ENCODE measurements at regions not wholly inside any gene's neighbourhood (a gene's known extent, or its start where the extent isn't known, plus 50 kb on each side); places are given as distances from the start of the nearest gene placed in this dataset.
A peak's percentile ranks its signal among the peaks of the same experiment; 100 is the strongest.

DNA sequence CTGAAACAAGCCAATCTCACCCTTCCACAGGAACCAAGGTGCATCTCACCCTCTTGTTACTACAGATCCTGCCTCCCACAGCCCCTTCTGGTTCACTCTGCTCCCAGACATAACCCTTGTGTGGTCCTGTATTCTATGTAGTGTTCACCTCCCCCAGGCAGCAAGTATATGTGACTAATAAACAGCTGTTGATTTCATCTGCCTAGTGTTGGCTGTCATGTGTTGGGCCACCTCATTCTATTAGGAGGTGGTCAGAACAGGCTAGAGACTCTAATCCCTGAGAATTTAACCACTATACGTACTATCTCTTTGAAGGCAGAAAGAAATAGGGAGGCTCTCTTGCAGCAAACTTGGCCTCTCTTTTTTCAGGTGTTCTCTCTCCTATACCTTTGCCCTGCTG lies 134.3 kb upstream of the RPL34 start:
- Mint-ChIP-seq H3K27ac (no peak overlapping the region), H3K4me3 (no peak overlapping the region), H3K9me3 (ENCODE audit: insufficient read depth) (no peaks in the 10 kb centered on the region), H3K27me3 (ENCODE audit: low read depth) (no peaks in the 10 kb centered on the region), H3K36me3 (ENCODE audit: low read depth) (peaks cover 2% of the 10 kb centered on the region), H3K4me1 (ENCODE audit: low read depth) (peaks cover 35% of the 10 kb centered on the region)
- ChIA-PET CTCF (interaction anchor here (0.9 to 1.6 kb wide), 3 partner anchors 19 to 456 kb away, joined by 4 read pairs; no protein-coding TSS in a partner anchor), POLR2A (no interaction called here)
- ATAC-seq (no peak), DNase-seq (no peak)

DNA sequence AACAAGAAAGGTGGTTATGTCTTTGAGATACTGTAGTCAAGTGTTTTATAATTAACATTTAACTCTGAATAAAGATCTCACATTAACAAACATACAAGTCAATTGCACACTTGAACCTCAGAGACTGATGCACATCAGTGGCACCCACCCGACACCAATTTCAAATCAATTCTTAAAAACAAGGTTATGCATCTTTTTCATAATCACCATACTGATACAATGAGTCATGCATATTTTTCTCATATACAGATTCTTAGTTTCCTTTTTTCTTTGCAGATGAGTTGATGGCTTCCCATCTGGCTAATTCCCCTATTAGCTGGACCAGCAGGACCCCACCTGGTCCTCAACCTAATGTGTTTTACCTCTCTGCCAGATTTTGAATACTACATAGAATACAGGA lies 136.2 kb upstream of the RPL34 start:
- POLR2A ChIA-PET = interaction anchor here (0.7 kb wide), 1 partner anchor 285 kb away, joined by 3 read pairs; no protein-coding TSS in a partner anchor
- Mint-ChIP-seq H3K27me3 (ENCODE audit: low read depth) (no peaks in the 10 kb centered on the region), H3K36me3 (ENCODE audit: low read depth) (peaks cover 2% of the 10 kb centered on the region), H3K4me3 (peak overlapping the region; percentile 54), H3K4me1 (ENCODE audit: low read depth) (peaks cover 35% of the 10 kb centered on the region), H3K27ac (peak overlapping the region; percentile 28), H3K9me3 (ENCODE audit: insufficient read depth) (no peaks in the 10 kb centered on the region)
- DNase-seq = no peak
- CTCF ChIA-PET = interaction anchor here (1.3 to 2.2 kb wide), 3 partner anchors 88 to 465 kb away, joined by 3 to 10 read pairs (median 5); no protein-coding TSS in a partner anchor
- no peak for ATAC-seq

DNA sequence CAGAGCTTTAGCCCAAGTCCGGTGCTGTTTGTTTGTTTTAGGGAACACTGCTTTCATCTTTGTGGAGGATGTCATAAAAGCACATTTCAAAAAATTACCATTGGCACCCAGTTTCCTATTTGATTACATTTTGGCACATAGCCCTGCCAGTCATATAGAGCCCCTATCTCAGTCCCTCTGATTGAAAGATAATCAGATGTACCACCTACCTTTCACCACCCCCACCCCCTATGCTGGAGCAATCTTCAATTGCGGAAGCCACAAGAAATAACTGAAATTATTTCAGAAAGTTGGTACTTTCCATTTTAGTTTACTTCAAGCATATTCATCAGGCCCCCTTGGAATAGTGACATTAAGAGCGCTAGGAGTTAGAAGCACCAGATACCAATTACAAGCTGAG lies 136.7 kb upstream of the RPL34 start:
- Mint-ChIP-seq H3K27me3 (ENCODE audit: low read depth) (no peaks in the 10 kb centered on the region), H3K27ac (peak overlapping the region; percentile 87), H3K4me1 (ENCODE audit: low read depth) (peaks cover 35% of the 10 kb centered on the region), H3K9me3 (ENCODE audit: insufficient read depth) (no peaks in the 10 kb centered on the region), H3K4me3 (peak overlapping the region; percentile 56), H3K36me3 (ENCODE audit: low read depth) (peaks cover 2% of the 10 kb centered on the region)
- DNase-seq (no peak), ATAC-seq (no peak)
- ChIA-PET CTCF (interaction anchor here (0.9 to 2.2 kb wide), 5 partner anchors 16 to 376 kb away, joined by 3 to 10 read pairs (median 3); partner anchors contain the start of gene LEF1), POLR2A (interaction anchor here (0.6 to 1.2 kb wide), 3 partner anchors 18 to 488 kb away, joined by 3 to 7 read pairs (median 4); no protein-coding TSS in a partner anchor)

DNA sequence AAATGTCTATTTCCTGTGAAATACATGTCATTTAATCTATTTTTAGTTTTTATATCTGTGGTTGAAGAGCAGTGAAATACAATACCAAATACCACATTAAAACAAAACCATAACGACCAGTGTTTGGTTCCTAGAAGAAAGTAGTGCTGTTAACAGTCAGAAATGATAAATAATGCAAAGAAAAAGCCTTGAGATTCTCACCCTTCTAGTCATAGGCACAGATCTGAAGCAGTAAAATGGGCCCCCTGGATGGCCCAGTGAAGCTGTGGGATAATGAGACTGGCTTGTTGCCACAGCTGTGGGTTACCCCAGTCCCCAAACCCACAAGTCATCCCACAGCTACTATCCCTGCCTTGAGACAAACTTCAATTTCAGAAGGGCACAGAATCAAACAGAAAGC lies 137.3 kb upstream of the RPL34 start:
- H3K4me3 Mint-ChIP-seq = peak overlapping the region; percentile 56
- CTCF ChIA-PET = interaction anchor here (0.9 to 2.2 kb wide), 5 partner anchors 15 to 375 kb away, joined by 3 to 10 read pairs (median 3); partner anchors contain the start of gene LEF1
- H3K36me3 Mint-ChIP-seq (ENCODE audit: low read depth) = peaks cover 2% of the 10 kb centered on the region
- H3K27me3 Mint-ChIP-seq (ENCODE audit: low read depth) = no peaks in the 10 kb centered on the region
- peak overlapping the region; percentile 87 for H3K27ac Mint-ChIP-seq
- POLR2A ChIA-PET = interaction anchor here (1.2 kb wide), 1 partner anchor 17 kb away, joined by 7 read pairs; no protein-coding TSS in a partner anchor
- DNase-seq = peak; percentile 74
- ATAC-seq = peak; percentile 89
- no peaks in the 10 kb centered on the region for H3K9me3 Mint-ChIP-seq (ENCODE audit: insufficient read depth)
- H3K4me1 Mint-ChIP-seq (ENCODE audit: low read depth) = peaks cover 35% of the 10 kb centered on the region

DNA sequence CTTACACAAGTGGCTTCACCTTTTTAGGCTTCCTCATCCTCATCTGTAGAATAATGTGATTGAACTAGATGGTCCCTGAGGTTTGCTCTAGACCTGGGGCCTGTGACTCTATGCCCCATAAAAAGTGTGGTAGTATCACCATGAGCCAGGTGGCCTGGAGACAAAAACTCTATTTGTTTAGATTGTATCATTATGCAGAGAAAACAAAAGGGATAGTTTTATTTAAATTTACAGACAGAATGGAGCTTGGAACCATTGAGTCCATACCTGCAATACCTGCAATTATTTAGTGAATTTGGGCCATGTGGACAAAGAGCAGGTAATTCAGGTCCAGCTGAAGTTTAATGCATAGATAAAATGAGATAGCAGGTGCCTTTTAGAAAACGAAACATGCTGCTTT lies 139.5 kb upstream of the RPL34 start:
- no peak for ATAC-seq
- H3K36me3 Mint-ChIP-seq (ENCODE audit: low read depth) = no peaks in the 10 kb centered on the region
- H3K27me3 Mint-ChIP-seq (ENCODE audit: low read depth) = no peaks in the 10 kb centered on the region
- H3K9me3 Mint-ChIP-seq (ENCODE audit: insufficient read depth) = no peaks in the 10 kb centered on the region
- H3K4me3 Mint-ChIP-seq = no peak overlapping the region
- peaks cover 39% of the 10 kb centered on the region for H3K4me1 Mint-ChIP-seq (ENCODE audit: low read depth)
- DNase-seq = no peak
- H3K27ac Mint-ChIP-seq = no peak overlapping the region
- ChIA-PET CTCF (interaction anchor here (1.0 to 1.4 kb wide), 3 partner anchors 9 to 14 kb away, joined by 3 to 7 read pairs (median 3); no protein-coding TSS in a partner anchor), POLR2A (interaction anchor here (1.2 kb wide), 1 partner anchor 315 kb away, joined by 4 read pairs; no protein-coding TSS in a partner anchor)

DNA sequence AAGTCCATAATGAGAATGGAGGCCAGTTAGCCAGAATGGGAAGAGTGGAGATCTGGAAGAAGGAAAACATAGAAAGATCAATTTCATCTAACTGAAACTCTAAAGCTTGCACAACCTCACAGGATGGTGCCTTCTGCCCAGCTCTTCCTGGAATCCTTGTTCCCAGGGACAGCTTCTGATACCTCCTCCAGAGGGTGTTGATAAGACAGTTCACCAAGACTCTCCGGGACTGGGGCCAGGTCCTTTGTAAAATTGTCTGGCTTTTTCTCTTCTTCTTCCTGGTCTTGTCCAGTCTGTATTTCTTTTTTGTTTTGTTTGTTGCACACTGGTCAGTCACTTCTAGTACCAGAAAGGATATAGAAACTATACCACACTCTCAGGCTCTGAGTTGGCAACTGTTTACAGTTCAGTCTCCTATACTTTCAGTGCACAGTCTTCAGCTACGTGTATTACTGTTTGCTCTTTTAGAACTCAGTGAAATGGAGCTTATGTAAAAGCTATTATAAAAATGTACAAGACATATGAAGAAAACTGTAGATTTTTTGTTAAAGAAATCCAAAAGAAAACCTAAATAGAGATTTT lies 142.8 kb upstream of the RPL34 start:
- no peaks in the 10 kb centered on the region for H3K27me3 Mint-ChIP-seq (ENCODE audit: low read depth)
- H3K36me3 Mint-ChIP-seq (ENCODE audit: low read depth) = peaks cover 1% of the 10 kb centered on the region
- ATAC-seq (no peak), DNase-seq (no peak)
- H3K27ac Mint-ChIP-seq = no peak overlapping the region
- peaks cover 6% of the 10 kb centered on the region for H3K9me3 Mint-ChIP-seq (ENCODE audit: insufficient read depth)
- peaks cover 20% of the 10 kb centered on the region for H3K4me1 Mint-ChIP-seq (ENCODE audit: low read depth)
- no peak overlapping the region for H3K4me3 Mint-ChIP-seq
- ChIA-PET CTCF (interaction anchor here (0.7 to 1.6 kb wide), 6 partner anchors 9 to 95 kb away, joined by 3 to 7 read pairs (median 4); no protein-coding TSS in a partner anchor), POLR2A (interaction anchor here (0.5 kb wide), 1 partner anchor 94 kb away, joined by 3 read pairs; no protein-coding TSS in a partner anchor)

DNA sequence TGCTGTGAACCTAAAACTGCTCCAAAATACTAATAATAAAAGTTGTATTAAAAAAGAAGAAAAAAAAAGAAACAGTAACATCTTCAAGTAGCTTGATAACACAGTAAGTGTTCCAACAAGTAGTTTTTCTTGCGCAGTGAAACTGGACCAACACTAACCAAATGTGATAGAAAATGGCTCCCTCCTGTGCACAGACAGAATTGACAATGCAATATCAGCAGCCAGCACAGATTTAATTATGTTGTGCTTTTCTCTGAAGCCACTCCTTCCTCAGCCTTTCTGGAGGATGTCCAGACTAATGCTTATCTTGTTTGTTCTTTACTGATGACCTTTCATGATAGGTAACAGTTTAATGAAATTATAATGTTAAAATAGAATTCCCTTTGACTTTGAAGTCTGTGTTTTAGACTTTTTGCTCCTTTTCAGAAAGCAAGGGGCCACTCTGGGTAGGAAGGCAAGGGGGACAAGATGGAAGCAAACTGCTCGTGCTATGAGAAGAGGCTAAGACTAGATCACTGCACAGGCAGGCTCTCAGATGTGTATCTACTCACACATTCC lies 147.1 kb upstream of the RPL34 start:
- H3K27ac Mint-ChIP-seq = no peak overlapping the region
- ChIA-PET POLR2A (no interaction called here), CTCF (interaction anchor here (1.3 to 1.6 kb wide), 2 partner anchors 130 to 443 kb away, joined by 4 read pairs; no protein-coding TSS in a partner anchor)
- H3K27me3 Mint-ChIP-seq (ENCODE audit: low read depth) = no peaks in the 10 kb centered on the region
- no peak overlapping the region for H3K4me3 Mint-ChIP-seq
- peaks cover 1% of the 10 kb centered on the region for H3K36me3 Mint-ChIP-seq (ENCODE audit: low read depth)
- H3K9me3 Mint-ChIP-seq (ENCODE audit: insufficient read depth) = peaks cover 6% of the 10 kb centered on the region
- H3K4me1 Mint-ChIP-seq (ENCODE audit: low read depth) = peaks cover 18% of the 10 kb centered on the region
- no peak for DNase-seq
- no peak for ATAC-seq

DNA sequence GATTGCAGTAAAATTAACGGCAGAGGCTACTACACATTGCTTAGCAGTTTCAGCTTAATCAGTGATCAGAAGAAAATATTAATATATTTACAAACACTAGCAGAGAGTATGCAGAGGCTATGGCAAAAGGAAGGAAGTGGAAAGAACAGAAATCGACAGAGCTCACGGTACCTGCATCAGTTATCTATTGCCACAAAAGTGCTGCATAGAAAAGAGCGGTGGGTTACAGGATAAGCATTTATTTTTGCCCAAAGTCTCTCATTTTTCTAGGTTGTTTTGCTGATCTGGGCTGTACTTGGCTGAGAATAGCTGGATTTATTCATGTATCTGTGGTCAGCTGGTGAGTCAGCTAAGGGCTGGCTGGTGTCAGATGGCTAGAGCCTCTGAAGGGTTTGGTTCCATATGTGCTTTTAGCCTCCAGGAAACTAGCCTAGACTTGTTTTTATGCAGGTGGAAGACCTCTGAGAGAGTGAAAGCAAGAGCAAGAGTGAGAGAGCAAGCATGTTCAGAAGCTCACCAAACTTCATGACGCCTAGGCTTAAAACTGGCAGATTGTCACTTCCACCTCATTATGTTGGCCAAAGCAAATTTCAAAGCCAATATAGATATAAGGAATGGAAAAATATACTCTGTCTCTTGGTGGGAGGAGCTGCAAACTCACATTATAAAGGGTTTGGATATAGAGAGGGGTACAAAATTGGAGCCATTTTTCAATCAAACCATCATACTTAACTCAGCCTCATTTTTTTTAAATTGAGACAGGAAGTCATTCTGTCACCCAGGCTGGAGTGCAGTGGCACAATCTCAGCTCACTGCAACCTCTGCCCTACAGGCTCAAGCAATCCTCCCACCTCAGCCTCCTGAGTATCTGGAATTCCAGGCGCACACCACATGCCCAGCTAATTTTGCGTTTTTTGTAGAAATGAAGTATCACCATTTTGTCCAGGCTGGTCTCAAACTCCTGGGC lies 153.2 kb upstream of the RPL34 start:
- ATAC-seq (peak; percentile 89), DNase-seq (peak; percentile 57)
- ChIA-PET POLR2A (interaction anchor here (0.6 to 1.7 kb wide), 9 partner anchors 19 to 402 kb away, joined by 3 to 6 read pairs (median 4); no protein-coding TSS in a partner anchor), CTCF (interaction anchor here (0.8 to 2.7 kb wide), 18 partner anchors 10 to 448 kb away, joined by 3 to 12 read pairs (median 4); no protein-coding TSS in a partner anchor)
- peak overlapping the region; percentile 69 for H3K4me3 Mint-ChIP-seq
- peaks cover 4% of the 10 kb centered on the region for H3K36me3 Mint-ChIP-seq (ENCODE audit: low read depth)
- peaks cover 38% of the 10 kb centered on the region for H3K4me1 Mint-ChIP-seq (ENCODE audit: low read depth)
- H3K27me3 Mint-ChIP-seq (ENCODE audit: low read depth) = no peaks in the 10 kb centered on the region
- no peaks in the 10 kb centered on the region for H3K9me3 Mint-ChIP-seq (ENCODE audit: insufficient read depth)
- peak overlapping the region; percentile 94 for H3K27ac Mint-ChIP-seq

DNA sequence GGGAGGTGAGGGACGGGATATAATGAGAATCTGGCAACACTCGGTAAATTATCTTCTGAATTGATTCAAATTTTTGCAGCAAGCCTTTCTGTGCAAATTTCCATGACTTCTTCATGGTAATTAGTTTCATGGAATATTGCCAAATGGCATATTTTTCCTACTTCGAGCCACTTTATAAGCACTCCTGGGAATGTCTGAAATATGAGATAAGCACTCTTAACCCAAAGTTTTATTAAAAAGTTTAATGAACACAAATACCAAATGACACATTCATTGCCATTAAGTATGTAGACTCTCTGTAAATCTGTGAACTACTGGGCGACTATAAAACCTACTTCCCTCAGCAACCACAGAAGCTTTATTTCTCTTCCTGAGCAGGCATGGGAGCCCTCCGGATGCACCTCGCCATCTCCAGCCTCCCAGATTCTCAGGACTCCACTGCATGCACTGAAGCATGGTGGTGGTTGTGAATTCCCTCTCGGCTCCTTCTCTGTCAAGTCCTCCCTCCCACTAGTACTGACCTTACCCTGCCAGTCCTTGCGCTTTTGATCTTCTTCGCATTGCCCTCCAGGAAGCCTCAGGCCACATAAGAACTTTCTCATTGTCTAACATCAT lies 154.4 kb upstream of the RPL34 start:
- H3K27ac Mint-ChIP-seq = peak overlapping the region; percentile 94
- H3K36me3 Mint-ChIP-seq (ENCODE audit: low read depth) = peaks cover 4% of the 10 kb centered on the region
- ChIA-PET CTCF (interaction anchor here (0.8 to 2.7 kb wide), 6 partner anchors 15 to 447 kb away, joined by 3 to 12 read pairs (median 7); no protein-coding TSS in a partner anchor), POLR2A (interaction anchor here (0.9 to 1.7 kb wide), 5 partner anchors 17 to 293 kb away, joined by 4 to 7 read pairs (median 6); no protein-coding TSS in a partner anchor)
- ATAC-seq (peak; percentile 41), DNase-seq (peak; percentile 31)
- H3K4me1 Mint-ChIP-seq (ENCODE audit: low read depth) = peaks cover 38% of the 10 kb centered on the region
- H3K9me3 Mint-ChIP-seq (ENCODE audit: insufficient read depth) = no peaks in the 10 kb centered on the region
- no peaks in the 10 kb centered on the region for H3K27me3 Mint-ChIP-seq (ENCODE audit: low read depth)
- H3K4me3 Mint-ChIP-seq = peak overlapping the region; percentile 69

DNA sequence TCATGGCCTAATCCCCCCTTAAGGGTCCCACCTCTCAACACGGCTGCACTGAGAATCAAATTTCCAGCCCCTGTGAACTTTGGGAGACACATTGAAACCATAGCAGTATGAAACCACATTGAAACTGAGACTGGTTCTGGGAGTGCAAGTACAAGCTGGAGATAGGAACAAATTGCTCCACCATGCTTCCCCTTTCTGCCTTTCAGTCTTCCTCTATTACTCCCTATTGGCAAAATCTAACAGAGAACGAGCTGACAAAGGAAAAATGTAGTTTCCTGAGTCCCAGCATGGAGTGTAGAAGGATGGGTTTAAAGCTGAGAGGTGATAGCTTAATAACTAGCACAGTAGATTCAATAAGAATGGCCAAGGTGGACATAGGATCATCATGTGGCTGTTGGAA lies 161.7 kb upstream of the RPL34 start:
- ATAC-seq (no peak), DNase-seq (no peak)
- Mint-ChIP-seq H3K4me1 (ENCODE audit: low read depth) (no peaks in the 10 kb centered on the region), H3K27me3 (ENCODE audit: low read depth) (peaks cover 11% of the 10 kb centered on the region), H3K4me3 (no peak overlapping the region), H3K9me3 (ENCODE audit: insufficient read depth) (no peaks in the 10 kb centered on the region), H3K27ac (no peak overlapping the region), H3K36me3 (ENCODE audit: low read depth) (no peaks in the 10 kb centered on the region)
- CTCF ChIA-PET = interaction anchor here (1.6 kb wide), 1 partner anchor 10 kb away, joined by 3 read pairs; no protein-coding TSS in a partner anchor
- POLR2A ChIA-PET = no interaction called here

DNA sequence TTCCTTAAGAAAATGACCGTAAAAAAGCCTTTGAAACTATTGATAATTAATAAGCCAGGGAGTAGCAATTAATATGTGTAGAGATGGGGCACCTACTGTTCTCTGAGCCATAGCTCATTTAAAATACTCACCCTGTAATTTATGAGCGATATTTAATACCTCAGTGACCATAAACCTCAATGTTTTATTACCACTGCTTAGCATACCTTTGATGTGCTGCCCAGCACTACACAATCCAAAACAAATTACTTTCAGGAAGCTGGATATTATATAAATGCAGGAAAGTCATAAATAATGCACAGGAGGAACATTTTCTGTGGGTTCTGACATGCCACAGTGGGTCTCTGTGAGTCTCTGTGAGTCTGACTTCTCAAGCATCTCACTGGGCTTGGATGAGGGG lies 166.1 kb upstream of the RPL34 start:
- peaks cover 17% of the 10 kb centered on the region for H3K27me3 Mint-ChIP-seq (ENCODE audit: low read depth)
- H3K36me3 Mint-ChIP-seq (ENCODE audit: low read depth) = no peaks in the 10 kb centered on the region
- H3K4me1 Mint-ChIP-seq (ENCODE audit: low read depth) = peaks cover 5% of the 10 kb centered on the region
- ATAC-seq = no peak
- H3K27ac Mint-ChIP-seq = no peak overlapping the region
- no peak for DNase-seq
- H3K4me3 Mint-ChIP-seq = no peak overlapping the region
- no peaks in the 10 kb centered on the region for H3K9me3 Mint-ChIP-seq (ENCODE audit: insufficient read depth)
- POLR2A ChIA-PET = no interaction called here
- CTCF ChIA-PET = no interaction called here
